Urothelium cell line (cell line): ENCODE measurements at regions not wholly inside any gene's neighbourhood (a gene's known extent, or its start where the extent isn't known, plus 50 kb on each side); places are given as distances from the start of the nearest gene placed in this dataset.
"Not testable (repeated sequence)": the region's sequence is repeated elsewhere in the genome, so short reads cannot be mapped to it uniquely, and the experiment has no call there.

Experiments
- DNase-seq: peaks from one replicate; pipeline ENCODE4 v3.0.0; 2011; ENCODE audit warnings: low spot score, mixed read lengths
- FAIRE-seq: peaks from 2 replicates; lab custom pipeline; 2011; peaks lifted over from hg19 to GRCh38; lab: Jason Lieb, UNC

DNA sequence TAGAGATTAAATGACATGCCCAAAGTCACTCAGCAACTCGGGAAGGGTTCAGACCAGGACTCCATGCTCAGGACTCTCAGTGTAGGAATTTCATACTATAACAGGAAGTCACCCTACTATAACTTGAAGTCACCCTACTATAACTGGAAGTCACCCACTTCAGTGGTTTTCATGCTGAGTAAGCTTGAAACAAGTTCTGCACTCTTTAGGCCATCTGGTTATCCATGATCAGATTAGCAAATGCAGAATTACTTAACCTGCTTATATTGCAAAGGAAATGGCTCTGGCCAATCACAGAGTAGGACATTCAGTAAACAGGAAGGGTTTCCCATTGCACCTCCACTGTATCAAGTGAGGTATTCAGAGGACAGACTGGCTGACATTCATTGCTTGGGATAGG lies 1240.4 kb downstream of the GATA3 start:
- no peak for FAIRE-seq
- no peak for DNase-seq

DNA sequence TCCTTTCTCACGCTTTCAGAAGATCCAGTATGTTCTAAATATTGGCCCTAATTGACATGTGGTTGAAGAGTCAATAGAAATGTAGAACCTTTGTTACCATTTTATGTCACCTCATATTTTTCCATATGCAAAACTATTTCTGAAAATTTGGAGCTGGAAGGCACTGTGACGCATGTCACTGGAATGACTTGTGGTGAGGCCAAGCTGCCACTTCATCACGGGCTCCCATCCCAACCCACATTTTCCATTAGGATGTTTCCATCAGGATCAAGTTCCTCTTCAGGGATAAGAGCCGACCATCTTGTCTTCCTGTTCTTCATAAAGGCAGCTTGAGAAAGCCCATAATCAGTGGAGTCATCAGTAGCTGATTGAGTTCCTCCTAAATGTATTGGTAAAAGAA lies 1241.7 kb downstream of the GATA3 start:
- DNase-seq (peak; percentile 27), FAIRE-seq (peak; percentile 23)

DNA sequence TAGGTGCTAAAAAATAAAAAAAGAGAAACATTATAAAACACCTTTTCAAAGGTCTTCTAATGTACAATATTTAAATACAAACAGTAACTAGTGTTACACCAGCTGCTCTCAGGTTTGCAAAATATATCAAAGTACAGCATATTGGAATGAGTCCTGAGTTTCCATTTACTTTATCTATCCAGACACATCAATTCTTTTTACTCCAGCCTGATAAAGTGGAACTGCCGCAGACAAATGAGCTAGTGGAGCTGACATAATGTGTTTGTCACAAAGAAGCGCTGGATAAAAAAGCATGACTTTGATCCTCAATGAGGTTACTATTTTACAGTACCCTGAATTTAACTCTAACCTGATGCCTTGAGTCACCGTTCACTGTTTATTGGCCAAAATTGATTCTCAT lies 1243.1 kb downstream of the GATA3 start:
- FAIRE-seq (no peak), DNase-seq (no peak)

DNA sequence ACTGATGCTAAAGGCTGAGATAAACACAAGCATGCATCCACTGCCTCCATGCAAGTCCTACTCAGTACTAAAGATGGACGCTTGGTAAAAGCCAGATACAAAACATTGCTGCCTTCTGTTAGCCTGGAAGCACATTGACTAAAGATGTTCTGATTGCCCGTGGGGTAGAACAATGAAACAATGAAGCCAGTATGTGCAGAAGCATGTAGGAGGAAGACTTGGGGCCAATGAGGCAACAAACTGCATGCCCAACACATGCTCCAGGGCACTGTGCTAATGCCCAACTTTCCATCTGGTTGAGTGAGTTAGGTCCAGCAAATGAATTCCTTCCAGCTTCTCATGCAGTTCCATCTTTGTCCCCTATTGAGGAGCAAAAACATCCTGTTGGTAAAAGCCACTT lies 1245.5 kb downstream of the GATA3 start:
- FAIRE-seq: no peak
- no peak for DNase-seq

DNA sequence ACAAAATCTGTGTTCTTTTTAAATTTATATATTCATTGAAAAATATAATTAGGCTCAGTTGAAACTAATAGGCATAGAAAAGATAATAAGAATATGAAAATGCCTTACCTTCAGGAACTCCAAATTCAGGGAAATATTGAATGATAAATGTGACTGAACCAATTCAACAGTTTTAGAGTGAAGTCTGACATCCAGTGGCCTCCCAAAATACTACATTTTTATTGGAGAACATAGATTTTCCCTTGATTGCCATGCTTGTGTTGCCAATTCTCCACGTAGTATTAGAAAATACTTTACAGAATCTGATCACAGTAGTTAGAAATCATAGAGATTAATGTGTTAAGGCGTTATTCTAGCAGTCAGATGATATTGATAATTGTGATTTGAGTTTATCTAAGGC lies 1246.7 kb downstream of the GATA3 start:
- FAIRE-seq: no peak
- DNase-seq: peak; percentile 7

DNA sequence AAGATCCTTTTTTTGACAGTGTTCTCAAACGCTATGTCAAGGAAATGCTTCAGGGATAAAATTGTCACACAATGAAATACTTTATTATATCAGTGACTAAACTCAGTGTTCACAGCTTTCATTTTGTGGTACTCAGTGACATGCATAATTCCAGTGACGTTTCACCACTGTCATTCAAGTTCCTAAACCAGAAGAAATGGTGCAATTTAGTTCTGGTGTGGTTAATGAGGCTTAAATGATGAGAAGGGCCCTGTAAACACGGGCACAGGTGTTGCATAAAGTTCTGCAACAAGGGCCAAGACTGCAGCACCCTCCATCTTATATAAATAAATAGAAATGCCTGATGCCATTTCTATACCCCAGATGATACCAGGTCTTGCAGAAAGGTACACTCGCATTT lies 1247.1 kb downstream of the GATA3 start:
- no peak for FAIRE-seq
- DNase-seq: no peak

DNA sequence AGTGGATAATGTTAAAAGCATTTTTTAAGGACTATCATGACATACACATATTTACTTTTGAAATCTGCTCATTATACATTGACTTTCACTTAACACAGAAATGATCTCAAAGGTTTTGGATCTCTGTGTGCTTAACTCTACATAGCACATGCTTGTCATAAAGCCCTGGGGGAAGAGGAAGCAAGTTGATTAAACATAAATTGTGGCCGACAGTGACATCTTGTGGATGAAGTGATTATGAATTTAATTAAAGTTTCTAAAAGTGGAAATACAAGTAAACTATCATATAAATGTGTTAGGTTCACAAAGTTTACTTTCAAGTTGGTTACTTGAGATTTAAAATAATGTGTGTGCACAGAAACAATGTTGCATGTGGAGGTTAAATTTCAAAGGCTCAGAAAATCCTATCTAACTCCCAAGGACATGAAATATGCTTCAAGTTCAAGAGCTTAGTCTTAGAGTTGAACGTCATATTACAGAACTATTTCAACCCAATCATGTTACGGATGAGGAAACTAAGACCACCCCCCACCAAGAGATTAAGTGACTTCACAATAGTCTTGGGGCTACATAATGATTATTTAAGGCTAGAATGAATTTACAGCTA lies 1247.8 kb downstream of the GATA3 start:
- FAIRE-seq (no peak), DNase-seq (peak; percentile 20)

DNA sequence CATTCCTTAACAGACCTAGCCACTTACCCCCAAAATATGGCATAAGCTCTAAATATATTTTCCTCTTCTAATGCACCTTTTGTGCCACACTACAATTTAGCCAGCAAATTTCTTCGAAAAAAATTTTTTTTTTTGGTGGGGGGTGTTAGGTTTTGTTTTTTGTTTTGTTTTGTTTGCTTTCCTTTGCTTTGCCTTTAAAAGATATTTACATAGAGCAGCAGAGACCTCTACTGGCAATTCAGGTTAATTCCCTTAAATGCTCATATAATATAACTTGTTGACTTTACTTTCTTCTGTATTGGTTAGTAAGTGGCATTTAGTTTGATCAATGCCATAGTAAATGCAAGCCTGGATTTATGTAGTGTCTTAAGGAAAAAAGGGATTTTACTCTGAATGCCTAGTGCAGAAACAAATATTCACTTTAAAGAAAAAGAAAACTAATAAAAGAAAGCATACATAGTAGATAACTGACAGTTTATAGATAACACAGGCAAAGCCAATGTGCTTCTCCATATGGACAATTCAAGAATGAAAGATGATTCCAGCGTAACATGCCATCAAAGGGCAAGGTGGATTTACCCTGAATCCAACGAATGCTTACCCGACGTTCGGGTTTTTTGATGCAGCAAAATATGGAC lies 1250.6 kb downstream of the GATA3 start:
- FAIRE-seq (no peak), DNase-seq (no peak)

DNA sequence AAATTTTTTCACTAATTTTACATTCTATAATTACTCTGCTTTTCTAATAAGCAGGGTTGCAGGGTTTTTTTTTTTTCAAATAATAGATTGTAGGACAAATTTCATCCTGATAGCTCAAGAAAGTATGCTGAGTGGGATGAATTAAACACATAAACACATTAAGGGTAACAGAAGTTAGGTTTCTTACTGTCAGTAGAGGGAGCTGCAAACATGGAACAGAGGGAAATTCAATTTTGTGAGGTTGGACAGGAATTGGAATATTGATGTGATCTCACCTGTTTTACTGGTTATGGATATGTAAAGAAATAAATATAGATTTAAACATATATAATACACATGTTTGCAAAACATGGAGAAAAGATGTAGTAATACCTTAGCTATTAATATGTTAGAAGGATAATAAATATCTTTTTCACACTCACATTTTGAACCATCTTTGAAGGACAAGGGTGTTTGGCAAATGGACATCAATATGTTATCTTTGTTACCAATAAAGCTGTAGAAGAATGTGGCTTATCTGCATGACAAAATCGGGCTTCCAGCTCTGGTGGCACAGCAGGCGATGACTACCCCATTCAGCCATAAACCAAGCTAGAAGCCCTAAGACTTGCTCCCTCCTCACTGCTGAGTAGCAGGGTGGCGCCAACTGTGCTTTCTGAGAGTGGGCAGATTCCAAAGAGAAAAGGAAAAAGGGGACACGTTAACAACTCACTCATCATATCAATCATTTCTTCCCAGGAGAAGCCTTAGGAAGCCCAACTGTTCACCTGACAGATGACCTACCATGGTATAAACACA lies 1257.4 kb downstream of the GATA3 start:
- FAIRE-seq: no peak

DNA sequence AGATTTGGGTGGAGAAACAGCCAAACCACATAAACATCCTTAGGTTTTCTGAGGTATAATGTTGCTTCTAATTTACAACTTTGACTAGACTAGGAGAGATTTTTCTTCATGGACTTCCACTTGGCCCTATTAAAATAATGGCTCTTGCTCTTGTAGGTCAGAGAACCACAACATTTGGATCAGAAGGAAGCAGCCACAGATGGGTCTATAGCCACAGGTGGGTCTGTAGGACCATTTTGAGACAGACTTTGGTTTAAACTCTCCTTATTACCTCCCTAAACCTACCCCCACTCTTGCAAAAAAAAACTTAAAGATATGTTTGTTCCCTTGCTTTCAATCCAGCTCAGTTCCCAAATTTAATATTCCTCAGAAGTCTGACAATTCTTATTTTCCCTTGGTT lies 1260.8 kb downstream of the GATA3 start:
- FAIRE-seq: no peak

More for the DNA sequence above, 1257.4 kb downstream of the GATA3 start:
- DNase-seq: no peak

DNA sequence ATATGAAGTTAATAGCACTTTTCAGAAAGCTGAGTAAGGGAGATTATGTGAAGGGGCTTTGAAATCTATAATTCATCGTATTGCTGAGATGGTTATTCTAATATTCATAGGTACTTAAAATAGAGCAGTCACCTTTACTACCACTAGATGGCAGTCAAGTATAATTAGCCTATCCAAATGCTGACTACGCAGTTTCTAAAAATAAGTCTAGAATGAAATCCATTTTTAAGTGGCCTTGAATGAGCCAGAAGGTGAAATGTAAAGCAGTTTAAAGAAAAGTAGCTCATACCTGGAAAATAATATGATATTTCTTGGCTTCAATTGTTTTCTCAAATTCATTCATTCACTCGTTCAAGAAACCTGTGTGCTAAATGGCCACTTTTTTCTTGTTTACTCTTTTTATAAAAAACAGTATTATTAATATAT lies 1277.1 kb downstream of the GATA3 start:
- no peak for FAIRE-seq
- peak; percentile 32 for DNase-seq

More for the DNA sequence above, 1260.8 kb downstream of the GATA3 start:
- DNase-seq: no peak

DNA sequence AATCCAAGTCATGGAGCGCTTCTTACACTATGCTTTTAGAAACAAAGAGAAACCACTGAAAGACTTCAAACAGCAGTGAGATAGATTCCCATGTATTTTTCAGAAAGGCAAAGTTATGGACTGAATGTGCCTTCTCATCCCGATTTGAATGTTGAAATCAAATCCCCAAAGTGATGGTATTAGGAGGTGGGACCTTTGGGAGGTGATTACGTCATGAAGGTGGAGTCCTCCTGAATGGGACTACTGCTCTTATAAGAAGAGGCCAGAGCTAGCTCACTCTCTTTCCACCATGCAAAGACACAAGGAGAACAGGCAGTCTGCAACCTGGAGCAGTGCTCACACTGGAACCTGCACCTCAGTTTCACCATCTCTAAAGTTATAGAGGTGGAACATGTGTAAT lies 1279.8 kb downstream of the GATA3 start:
- DNase-seq: no peak
- no peak for FAIRE-seq

DNA sequence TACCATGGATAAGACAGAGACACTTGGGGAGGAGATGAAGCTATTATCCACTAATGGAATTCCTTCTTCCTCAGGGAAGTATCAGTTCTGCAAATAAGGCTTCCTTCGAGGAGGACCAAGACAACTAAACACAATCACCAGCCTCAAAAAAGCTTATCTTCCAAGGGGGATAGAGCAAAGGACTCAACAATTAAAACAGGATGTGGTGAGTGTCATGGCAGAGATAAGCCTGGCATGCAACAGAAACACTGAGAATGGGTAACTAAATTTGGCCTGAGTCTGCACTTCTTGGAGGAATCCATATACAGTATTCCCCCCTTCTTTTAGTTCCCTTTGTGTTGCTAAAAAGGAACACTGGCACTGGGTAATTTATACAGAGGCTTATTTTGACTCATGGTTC lies 1285.2 kb downstream of the GATA3 start:
- FAIRE-seq (no peak), DNase-seq (no peak)

DNA sequence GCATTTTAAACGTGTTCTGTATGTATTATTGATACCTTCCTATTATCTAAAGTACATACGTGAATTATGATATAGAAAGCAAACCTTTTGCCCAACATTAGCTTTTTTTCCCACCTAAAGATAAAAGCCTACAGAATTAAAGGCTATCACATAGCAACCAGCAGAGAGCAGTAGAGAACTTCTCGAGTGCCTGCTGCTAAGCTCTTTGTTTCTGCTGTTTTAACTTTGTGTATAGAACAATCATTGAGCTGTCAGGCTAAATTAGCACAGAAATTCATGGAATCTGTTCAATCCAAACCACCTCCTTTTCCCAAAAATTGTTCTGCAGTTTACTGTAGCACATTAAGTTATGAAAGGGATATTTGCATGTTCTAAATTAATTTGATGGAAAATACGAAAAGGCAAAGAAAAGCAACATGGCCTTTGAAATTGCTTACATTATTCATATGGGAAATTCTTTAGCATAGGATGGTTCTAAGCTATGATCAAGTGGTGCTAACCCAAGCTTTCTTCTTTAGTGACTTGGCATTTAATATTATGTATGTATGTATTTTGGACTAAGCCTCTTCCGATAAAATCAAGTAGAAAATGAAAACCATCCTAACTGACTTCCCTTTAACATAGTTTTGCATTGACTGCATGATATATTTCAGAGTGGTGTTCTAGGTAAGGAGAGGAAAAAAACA lies 1288.5 kb downstream of the GATA3 start:
- peak; percentile 25 for DNase-seq
- no peak for FAIRE-seq

DNA sequence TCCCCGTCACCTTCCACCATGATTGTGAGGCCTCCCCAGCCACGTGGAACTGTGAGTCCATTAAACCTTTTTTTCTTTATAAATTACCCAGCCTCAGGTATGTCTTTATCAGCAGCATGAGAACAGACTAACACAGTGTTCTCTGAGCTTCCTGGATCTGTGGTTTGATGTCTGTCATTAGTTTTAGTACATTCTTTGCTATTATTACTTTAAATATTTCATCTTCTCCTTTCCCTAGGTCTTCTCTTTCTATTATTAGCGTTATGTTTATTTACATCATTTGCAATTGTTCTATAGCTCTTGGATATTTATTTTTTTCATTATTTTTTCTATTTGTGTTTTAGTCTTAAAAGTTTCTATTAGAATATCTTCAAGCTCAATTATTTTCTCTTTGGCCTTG lies 1293.4 kb downstream of the GATA3 start:
- FAIRE-seq, DNase-seq: not testable (repeated sequence)

DNA sequence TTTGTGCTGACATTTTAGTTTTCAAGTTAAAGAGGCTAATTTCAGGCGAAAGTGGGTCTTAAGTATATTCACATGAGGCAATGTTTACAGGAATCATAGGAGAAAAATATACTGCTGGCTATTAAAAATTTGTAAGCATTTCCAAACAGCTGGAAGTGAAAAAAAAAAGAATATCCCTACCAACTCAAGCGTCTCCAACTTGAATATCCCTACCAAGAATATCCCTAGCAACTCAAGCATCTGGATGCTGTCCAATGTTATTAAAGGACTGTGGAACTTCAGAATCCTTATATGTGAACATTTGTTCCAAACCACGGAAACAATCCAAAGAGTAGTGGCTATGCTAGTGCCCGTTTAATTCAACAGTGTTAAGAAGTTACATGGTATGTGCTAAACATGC lies 1303.0 kb downstream of the GATA3 start:
- FAIRE-seq: no peak
- no peak for DNase-seq

DNA sequence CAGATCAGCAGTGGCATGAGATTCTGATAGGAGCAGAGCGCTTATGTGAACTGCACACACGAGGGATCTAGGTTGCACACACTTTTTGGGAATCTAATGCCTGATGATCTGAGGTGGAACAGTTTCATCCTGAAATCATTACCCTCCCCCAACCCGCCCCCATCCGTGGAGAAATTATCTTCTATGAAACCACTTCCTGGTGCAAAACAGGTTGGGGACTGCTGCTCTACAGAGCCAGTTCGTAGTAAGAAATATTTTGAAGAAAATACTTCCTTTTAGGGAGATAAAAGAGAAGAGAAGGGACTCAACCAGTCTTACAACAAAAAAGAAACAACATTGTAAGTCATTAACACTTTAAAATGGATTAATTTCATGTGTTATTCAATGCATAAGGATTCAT lies 1308.2 kb downstream of the GATA3 start:
- DNase-seq (no peak), FAIRE-seq (no peak)

DNA sequence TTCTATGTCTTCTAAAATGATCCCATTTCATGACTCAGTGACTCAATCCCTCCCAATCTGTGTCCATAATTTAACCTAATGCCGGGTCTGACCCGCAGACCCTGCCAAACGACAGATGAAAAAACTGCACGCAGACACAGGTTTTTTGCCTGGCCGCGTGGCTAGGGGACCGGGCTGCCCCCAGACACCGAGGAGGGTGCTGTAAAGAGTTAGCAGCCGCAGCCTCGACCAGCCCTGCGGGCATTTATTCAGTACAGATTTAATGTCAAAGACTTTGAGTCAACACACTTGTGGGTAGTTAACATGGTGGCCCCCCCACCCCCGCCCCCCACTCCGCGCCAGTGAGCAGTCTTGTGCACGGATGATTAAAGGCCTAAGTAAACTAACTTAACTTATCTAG lies 1324.7 kb downstream of the GATA3 start:
- FAIRE-seq: no peak
- no peak for DNase-seq

DNA sequence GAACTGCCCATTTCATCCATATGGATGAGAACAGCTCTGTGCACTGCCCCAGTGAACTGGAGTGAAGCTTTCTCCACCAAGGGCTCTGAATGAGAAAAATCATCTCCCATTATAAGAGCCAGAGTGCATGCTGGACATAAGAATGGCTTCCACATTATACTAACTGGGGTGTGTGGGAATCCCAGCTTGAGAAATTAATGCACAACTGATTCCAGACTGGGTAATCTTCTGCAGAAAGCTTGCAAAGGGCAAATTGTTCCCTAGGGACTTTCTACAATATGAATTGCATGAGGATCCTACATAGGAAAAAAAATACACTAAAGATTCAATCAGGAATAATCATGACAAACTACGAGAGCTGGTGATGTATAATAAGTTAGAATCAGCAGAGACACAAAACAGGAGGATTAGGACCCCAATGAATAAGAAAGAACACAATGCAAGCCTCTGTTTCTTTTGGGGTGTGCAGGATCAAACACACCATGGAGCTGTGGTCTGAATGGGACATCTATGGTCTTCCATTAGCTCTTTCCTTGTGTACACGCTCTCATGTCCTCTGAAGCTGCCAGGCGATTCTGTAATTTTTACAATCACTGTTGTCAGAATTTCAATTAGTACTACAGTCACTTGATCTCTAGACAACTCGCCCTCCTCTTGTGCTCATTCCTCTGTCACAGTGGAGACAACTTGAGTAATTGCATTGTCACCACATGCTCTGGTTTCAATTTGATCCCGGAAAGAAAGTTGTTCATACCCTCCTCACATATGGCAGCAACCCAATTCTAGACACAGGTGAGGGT lies 1327.4 kb downstream of the GATA3 start:
- FAIRE-seq (no peak), DNase-seq (no peak)

DNA sequence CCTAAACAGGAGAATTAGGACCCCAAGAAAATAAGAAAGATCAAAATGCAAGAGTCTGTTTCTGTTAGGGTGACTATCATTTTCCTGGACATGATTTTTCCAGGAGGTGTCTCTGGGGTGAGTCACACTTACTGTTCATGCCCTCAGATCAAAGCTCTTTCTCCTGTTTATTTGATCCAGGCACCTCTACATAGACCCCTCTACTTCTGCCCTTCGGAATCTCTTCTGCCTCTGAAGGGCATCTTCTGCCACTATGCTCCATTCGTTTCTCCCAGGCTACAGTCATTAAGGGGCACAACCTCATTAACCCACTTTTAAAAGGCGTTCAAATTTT lies 1328.0 kb downstream of the GATA3 start:
- FAIRE-seq: no peak

DNA sequence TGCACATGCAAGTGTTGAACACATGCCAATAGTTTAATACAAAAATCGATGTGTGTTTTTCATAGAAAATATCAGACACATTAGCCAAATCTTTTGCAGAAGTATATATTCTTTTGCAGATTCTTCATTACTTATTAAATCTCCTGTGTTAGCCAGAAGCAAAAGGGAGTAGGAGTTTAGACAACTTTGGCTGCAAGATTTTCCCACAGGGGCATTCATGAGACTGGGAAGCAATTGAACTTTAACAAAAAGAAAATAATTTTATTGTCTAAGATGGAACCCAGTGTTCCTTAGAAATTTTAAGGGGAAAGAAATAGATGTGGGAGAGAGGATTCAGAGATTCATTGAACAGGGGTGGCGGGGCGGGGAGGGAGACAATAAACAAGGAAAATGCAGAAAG lies 1336.0 kb downstream of the GATA3 start:
- FAIRE-seq: no peak
- no peak for DNase-seq

More for the DNA sequence above, 1328.0 kb downstream of the GATA3 start:
- no peak for DNase-seq
